Muscle layer of duodenum (tissue), 2 donors: ENCODE measurements at regions not wholly inside any gene's neighbourhood (a gene's known extent, or its start where the extent isn't known, plus 50 kb on each side); places are given as distances from the start of the nearest gene placed in this dataset.

Experiments
- H3K27ac ChIP-seq: one replicate; pipeline ENCODE4 v1.7.0; 2013; ENCODE audit warnings: mild to moderate bottlenecking, low read length
- H3K27me3 ChIP-seq: one replicate; pipeline ENCODE4 v1.7.0; 2013; ENCODE audit warnings: low read depth, mild to moderate bottlenecking, control low read depth, low read length
- H3K36me3 ChIP-seq, 2 donors: one replicate each; pipeline ENCODE4 v1.7.0; 2013; ENCODE audit warnings: low read length in 2 of 2, control low read depth in 1 of 2, mild to moderate bottlenecking in 1 of 2; ENCODE audit not compliant: insufficient read depth in 2 of 2, control insufficient read depth in 1 of 2
- H3K4me1 ChIP-seq, 2 donors: one replicate each; pipeline ENCODE4 v1.7.0; 2013; ENCODE audit warnings: low read length in 2 of 2, mild to moderate bottlenecking in 2 of 2, control low read depth in 1 of 2, moderate library complexity in 1 of 2; ENCODE audit not compliant: insufficient read depth in 2 of 2, control insufficient read depth in 1 of 2
- H3K4me3 ChIP-seq, 2 donors: one replicate each; pipeline ENCODE4 v1.7.0; 2013; ENCODE audit warnings: low read length in 2 of 2, low read depth in 1 of 2, mild to moderate bottlenecking in 1 of 2
- H3K9me3 ChIP-seq, 2 donors: one replicate each; pipeline ENCODE4 v1.7.0; 2013; ENCODE audit warnings: low read length in 2 of 2, control low read depth in 1 of 2, mild to moderate bottlenecking in 1 of 2; ENCODE audit not compliant: control insufficient read depth in 1 of 2
- donor health status: healthy.

GRCh38 chr7:121485467-121486243 lies 89.5 kb upstream of the FAM3C start:
- H3K27ac ChIP-seq: no peak overlapping the region
- no peaks in the 10 kb centered on the region for H3K4me1 ChIP-seq
- H3K36me3 ChIP-seq: no peaks in the 10 kb centered on the region
- H3K9me3 ChIP-seq: no peaks in the 10 kb centered on the region
- H3K27me3 ChIP-seq: no peaks in the 10 kb centered on the region
- no peak overlapping the region for H3K4me3 ChIP-seq

- H3K27ac ChIP-seq: no peak overlapping the region
- no peaks in the 10 kb centered on the region for H3K9me3 ChIP-seq
- H3K27me3 ChIP-seq: no peaks in the 10 kb centered on the region
- no peak overlapping the region for H3K4me3 ChIP-seq
- H3K36me3 ChIP-seq: no peaks in the 10 kb centered on the region
- H3K4me1 ChIP-seq: no peaks in the 10 kb centered on the region
These were observed 88.1 kb upstream of the FAM3C start for GRCh38 chr7:121484089-121484763.

DNA sequence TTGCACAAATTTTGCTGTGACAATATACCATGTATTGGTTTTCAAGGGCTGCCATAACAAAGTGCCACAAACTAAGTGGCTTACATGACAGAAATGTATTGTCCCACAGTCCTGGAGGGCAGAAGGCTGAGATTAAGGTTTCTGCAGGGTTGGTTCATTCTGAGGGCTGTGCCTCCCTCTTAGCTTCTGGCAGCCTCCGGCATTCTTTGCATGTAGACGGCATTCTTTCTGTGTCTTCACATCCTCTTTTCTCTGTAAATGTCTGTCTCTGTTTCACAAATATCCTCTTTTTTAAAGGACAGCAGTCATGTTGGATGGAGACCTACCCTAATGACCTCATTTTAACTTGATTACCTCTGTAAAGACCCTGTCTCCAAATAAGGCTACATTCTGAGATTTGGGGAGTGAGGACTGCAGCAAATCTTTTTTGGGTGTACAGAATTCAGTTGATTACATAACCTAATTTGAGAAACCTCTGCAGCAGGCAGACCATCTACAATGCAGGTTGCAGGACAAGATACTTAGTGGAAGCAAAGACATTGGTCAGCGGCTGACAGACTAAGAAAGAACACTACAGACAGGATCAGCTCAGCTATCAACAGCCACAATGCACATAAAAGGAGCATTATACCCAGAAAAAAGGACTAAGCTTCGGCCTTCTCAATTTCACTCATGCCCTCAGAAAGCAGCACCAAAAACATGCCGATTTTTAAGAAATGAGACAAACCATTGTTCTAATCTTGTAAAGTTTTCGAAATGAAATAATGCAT lies 84.6 kb upstream of the FAM3C start:
- Histone ChIP-seq H3K36me3 (no peaks in the 10 kb centered on the region), H3K4me1 (no peaks in the 10 kb centered on the region), H3K4me3 (no peak overlapping the region), H3K9me3 (no peaks in the 10 kb centered on the region), H3K27ac (no peak overlapping the region), H3K27me3 (no peaks in the 10 kb centered on the region)

DNA sequence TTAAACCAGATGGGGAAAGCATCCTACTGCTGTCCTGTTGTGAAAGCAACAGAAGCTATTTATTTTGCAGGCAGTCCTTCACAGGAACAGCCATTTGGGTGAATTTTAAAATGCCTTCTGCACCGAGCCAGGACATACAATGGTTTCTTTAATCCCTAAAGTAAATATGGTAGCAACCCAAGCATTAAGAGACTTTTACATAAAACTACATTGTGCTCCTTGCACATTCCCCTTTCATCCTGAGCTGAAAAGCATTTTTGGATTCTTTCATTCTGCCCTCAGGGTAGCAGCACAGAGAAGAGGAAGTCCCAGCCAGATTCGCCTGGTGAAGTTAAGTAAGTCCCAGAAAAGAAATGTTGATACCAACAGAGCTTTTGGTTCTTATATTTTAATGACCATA lies 84.0 kb upstream of the FAM3C start:
- Histone ChIP-seq H3K9me3 (no peaks in the 10 kb centered on the region), H3K4me1 (no peaks in the 10 kb centered on the region), H3K27me3 (no peaks in the 10 kb centered on the region), H3K27ac (no peak overlapping the region), H3K36me3 (no peaks in the 10 kb centered on the region), H3K4me3 (no peak overlapping the region)

GRCh38 chr7:121479466-121479865 lies 83.4 kb upstream of the FAM3C start:
- no peak overlapping the region for H3K4me3 ChIP-seq
- no peak overlapping the region for H3K27ac ChIP-seq
- no peaks in the 10 kb centered on the region for H3K27me3 ChIP-seq
- H3K36me3 ChIP-seq: no peaks in the 10 kb centered on the region
- H3K9me3 ChIP-seq: no peaks in the 10 kb centered on the region
- H3K4me1 ChIP-seq: no peaks in the 10 kb centered on the region

- no peaks in the 10 kb centered on the region for H3K27me3 ChIP-seq
- H3K4me3 ChIP-seq: no peak overlapping the region
- no peaks in the 10 kb centered on the region for H3K36me3 ChIP-seq
- H3K4me1 ChIP-seq: no peaks in the 10 kb centered on the region
- no peak overlapping the region for H3K27ac ChIP-seq
- H3K9me3 ChIP-seq: no peaks in the 10 kb centered on the region
These were observed 79.7 kb upstream of the FAM3C start for GRCh38 chr7:121475806-121476205.

GRCh38 chr7:121474301-121474673 lies 78.2 kb upstream of the FAM3C start:
- Histone ChIP-seq H3K4me3 (no peak overlapping the region), H3K27ac (no peak overlapping the region), H3K4me1 (no peaks in the 10 kb centered on the region), H3K36me3 (no peaks in the 10 kb centered on the region), H3K9me3 (no peaks in the 10 kb centered on the region), H3K27me3 (no peaks in the 10 kb centered on the region)

DNA sequence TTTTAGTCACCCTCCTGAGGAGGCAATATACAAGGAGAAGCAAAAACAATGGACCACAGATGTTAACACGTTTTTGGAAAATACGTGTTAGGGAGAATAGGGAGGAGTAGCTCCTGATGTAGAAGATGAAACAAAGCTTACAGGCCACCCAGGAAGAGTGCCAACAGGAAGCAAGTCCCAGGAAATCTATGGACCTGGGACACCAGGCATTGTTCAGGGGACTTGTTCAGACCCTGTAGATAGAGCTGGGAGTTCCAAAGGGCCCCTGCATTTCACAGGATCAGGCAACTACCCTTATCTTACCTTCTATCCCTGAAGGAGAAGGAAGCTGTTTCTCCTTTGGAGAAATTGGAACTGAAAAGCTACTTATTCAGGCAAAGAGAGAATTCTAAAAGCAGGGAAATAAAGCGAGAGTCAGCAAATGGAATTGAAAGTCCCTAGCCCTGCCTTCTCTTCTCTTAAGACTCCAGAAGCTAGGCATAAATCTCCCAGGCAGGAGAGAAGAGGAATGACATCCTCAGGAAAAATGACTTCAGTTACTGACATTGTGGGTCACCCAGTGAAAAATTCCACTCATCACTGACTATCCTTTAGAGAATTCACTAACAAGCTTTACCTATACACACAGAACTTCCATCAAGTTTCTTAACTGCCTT lies 77.7 kb upstream of the FAM3C start:
- no peaks in the 10 kb centered on the region for H3K9me3 ChIP-seq

GRCh38 chr7:121466455-121466854 lies 70.3 kb upstream of the FAM3C start:
- Histone ChIP-seq H3K27me3 (no peaks in the 10 kb centered on the region), H3K4me3 (no peak overlapping the region), H3K27ac (no peak overlapping the region), H3K36me3 (no peaks in the 10 kb centered on the region), H3K9me3 (no peaks in the 10 kb centered on the region), H3K4me1 (no peaks in the 10 kb centered on the region)

More for the DNA sequence above, 77.7 kb upstream of the FAM3C start:
- Histone ChIP-seq H3K36me3 (no peaks in the 10 kb centered on the region), H3K27me3 (no peaks in the 10 kb centered on the region), H3K4me3 (no peak overlapping the region), H3K4me1 (no peaks in the 10 kb centered on the region), H3K27ac (no peak overlapping the region)

DNA sequence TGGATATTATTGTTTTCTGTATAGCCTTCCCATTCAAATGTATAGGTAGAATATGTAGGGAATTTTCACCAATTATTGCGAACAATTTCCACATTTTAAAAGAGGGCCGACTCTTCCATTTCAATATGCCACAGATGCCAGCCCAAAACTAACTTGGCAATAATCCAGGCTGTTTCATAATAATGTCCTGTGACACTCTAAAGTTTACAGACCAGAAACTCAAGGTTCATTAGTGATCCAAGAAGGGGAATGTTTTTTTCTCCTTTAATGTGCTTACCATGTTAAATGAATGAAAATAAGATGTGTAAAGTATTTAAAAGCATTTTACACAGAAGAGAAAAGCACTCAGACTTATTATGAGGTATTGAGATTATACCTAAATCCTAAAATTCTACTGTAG lies 63.0 kb upstream of the FAM3C start:
- H3K27ac ChIP-seq: no peak overlapping the region
- H3K36me3 ChIP-seq: no peaks in the 10 kb centered on the region
- no peak overlapping the region for H3K4me3 ChIP-seq
- H3K9me3 ChIP-seq: no peaks in the 10 kb centered on the region
- no peaks in the 10 kb centered on the region for H3K4me1 ChIP-seq
- H3K27me3 ChIP-seq: no peaks in the 10 kb centered on the region

DNA sequence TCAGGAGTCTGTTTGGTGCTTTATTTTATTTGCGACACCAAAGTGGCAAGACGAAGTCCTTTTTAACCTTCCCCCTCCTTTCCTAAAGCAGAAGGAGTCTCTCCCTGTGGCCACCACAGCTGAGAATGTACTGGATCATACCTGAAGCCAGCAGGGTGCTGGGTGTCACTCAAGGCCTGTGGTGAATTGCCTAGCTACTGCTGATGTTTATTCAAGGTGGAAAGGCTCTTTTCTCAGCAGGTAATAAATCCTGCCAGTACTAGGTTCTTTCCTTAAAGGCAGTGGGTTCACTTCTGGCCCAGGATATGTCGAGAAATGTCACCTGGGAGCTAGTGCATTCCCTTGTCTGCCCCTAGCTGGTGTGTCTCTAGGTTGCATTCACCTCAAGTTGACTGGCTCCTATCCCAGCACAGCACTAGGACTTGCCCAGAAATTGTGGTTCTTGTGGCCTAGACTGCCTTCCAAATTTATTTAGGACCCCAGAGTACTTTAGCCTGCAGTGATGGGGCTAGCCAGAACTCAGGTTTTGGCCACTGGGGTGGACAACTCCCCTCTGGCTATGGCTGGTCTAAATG lies 60.8 kb upstream of the FAM3C start:
- H3K4me3 ChIP-seq: no peak overlapping the region
- no peaks in the 10 kb centered on the region for H3K36me3 ChIP-seq
- no peak overlapping the region for H3K27ac ChIP-seq
- no peaks in the 10 kb centered on the region for H3K4me1 ChIP-seq
- no peaks in the 10 kb centered on the region for H3K27me3 ChIP-seq
- no peaks in the 10 kb centered on the region for H3K9me3 ChIP-seq
